ENCODE measurements at regions not wholly inside any gene's neighbourhood (a gene's known extent, or its start where the extent isn't known, plus 50 kb on each side); places are given as distances from the start of the nearest gene placed in this dataset.

DNA sequence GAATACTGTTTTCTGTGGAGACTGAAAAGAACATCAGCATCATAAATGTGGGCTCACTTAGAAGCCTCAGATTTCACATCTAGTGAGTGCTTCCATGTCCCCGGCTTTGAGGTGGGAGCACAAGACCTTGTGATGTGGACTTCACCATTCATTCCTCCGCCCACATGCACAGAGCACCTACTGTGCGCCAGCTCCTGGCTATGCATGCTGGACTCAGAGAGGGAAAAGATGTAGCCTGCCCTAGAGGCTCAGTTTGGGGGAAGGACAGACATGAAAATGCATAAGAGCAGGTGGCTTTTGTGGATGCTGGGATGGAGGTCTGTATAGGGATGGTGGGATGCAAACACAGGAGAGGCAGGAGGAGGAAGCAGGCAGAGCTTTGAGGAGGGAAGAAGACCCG is 65.0 kb downstream of the SERPINA3 start:
- TF ChIP-seq RELA (CRISPR knock-in tag; IDR thresholded peaks at IDR 0.05; ENCODE audit: borderline replicate concordance) (no peak), ATF3 (CRISPR knock-in tag; conservative IDR thresholded peaks at IDR 0.05) (no peak), OVOL2 (CRISPR knock-in tag; IDR thresholded peaks at IDR 0.05; ENCODE audit: borderline replicate concordance) (no peak), KAT7 (CRISPR knock-in tag; IDR thresholded peaks at IDR 0.05; ENCODE audit: borderline replicate concordance) (no peak)
- TF ChIP-seq, protein P1, sequence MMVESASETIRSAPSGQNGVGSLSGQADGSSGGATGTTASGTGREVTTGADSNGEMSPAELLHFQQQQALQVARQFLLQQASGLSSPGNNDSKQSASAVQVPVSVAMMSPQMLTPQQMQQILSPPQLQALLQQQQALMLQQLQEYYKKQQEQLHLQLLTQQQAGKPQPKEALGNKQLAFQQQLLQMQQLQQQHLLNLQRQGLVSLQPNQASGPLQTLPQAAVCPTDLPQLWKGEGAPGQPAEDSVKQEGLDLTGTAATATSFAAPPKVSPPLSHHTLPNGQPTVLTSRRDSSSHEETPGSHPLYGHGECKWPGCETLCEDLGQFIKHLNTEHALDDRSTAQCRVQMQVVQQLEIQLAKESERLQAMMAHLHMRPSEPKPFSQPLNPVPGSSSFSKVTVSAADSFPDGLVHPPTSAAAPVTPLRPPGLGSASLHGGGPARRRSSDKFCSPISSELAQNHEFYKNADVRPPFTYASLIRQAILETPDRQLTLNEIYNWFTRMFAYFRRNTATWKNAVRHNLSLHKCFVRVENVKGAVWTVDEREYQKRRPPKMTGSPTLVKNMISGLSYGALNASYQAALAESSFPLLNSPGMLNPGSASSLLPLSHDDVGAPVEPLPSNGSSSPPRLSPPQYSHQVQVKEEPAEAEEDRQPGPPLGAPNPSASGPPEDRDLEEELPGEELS (CRISPR knock-in tag; IDR thresholded peaks at IDR 0.05): no peak
- TF ChIP-seq, protein P2, sequence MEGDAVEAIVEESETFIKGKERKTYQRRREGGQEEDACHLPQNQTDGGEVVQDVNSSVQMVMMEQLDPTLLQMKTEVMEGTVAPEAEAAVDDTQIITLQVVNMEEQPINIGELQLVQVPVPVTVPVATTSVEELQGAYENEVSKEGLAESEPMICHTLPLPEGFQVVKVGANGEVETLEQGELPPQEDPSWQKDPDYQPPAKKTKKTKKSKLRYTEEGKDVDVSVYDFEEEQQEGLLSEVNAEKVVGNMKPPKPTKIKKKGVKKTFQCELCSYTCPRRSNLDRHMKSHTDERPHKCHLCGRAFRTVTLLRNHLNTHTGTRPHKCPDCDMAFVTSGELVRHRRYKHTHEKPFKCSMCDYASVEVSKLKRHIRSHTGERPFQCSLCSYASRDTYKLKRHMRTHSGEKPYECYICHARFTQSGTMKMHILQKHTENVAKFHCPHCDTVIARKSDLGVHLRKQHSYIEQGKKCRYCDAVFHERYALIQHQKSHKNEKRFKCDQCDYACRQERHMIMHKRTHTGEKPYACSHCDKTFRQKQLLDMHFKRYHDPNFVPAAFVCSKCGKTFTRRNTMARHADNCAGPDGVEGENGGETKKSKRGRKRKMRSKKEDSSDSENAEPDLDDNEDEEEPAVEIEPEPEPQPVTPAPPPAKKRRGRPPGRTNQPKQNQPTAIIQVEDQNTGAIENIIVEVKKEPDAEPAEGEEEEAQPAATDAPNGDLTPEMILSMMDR (IDR thresholded peaks at IDR 0.05): no peak

All from WTC11 (cell line).